Fibroblast of lung (primary cell): ENCODE measurements at regions not wholly inside any gene's neighbourhood (a gene's known extent, or its start where the extent isn't known, plus 50 kb on each side); places are given as distances from the start of the nearest gene placed in this dataset.

Experiments
- DNase-seq, 2 donors: peaks; one replicate each; pipeline versions ENCODE4 v3.0.0 to v3.0.0-alpha.2; 2010; ENCODE audit warnings: low read depth in 2 of 2
- H2AFZ ChIP-seq: 2 replicates; pipeline ENCODE4 v1.5.1; 2012; ENCODE audit warnings: low read length, control low read depth, inconsistent platforms
- H3K27ac ChIP-seq: 2 replicates; pipeline ENCODE4 v1.5.1; 2011; ENCODE audit warnings: low read length, control low read depth; ENCODE audit not compliant: insufficient read depth
- H3K27me3 ChIP-seq: 2 replicates; pipeline ENCODE4 v1.5.1; 2011; ENCODE audit warnings: mild to moderate bottlenecking, low read length; ENCODE audit not compliant: control insufficient read depth, insufficient read depth
- H3K36me3 ChIP-seq: 2 replicates; pipeline ENCODE4 v1.5.1; 2011; ENCODE audit warnings: low read length; ENCODE audit not compliant: control insufficient read depth, insufficient read depth
- H3K4me1 ChIP-seq: 2 replicates; pipeline ENCODE4 v1.5.1; 2011; ENCODE audit warnings: low read length; ENCODE audit not compliant: control insufficient read depth, insufficient read depth; ENCODE audit errors: extremely low read depth
- H3K4me2 ChIP-seq: 2 replicates; pipeline ENCODE4 v1.5.1; 2011; ENCODE audit warnings: low read length, control low read depth; ENCODE audit not compliant: insufficient read depth; ENCODE audit errors: extremely low read depth
- H3K4me3 ChIP-seq, 4 experiments: fragments of 200-600 bp in 1 of 4; sonication (generic) in 1 of 4; replicated peaks in 1 of 4; 2 replicates each; pipeline ENCODE4 v1.5.1; 2011 to 2016; ENCODE audit warnings: low read length in 4 of 4, low read depth in 3 of 4, mild to moderate bottlenecking in 3 of 4, control low read depth in 2 of 4, inconsistent platforms in 1 of 4, mixed read lengths in 1 of 4; ENCODE audit not compliant: insufficient read depth in 1 of 4; ENCODE audit errors: control extremely low read depth in 1 of 4
- H3K79me2 ChIP-seq: 2 replicates; pipeline ENCODE4 v1.5.1; 2012; ENCODE audit warnings: mild to moderate bottlenecking, low read length, inconsistent platforms; ENCODE audit not compliant: control insufficient read depth, insufficient read depth
- H3K9ac ChIP-seq: 2 replicates; pipeline ENCODE4 v1.5.1; 2011; ENCODE audit warnings: mild to moderate bottlenecking, low read length, control low read depth; ENCODE audit not compliant: insufficient read depth
- H3K9me3 ChIP-seq: 2 replicates; pipeline ENCODE4 v1.5.1; 2012; ENCODE audit warnings: low read depth, low read length; ENCODE audit not compliant: control insufficient read depth, insufficient read depth
- H4K20me1 ChIP-seq: 2 replicates; pipeline ENCODE4 v1.5.1; 2011; ENCODE audit warnings: low read length; ENCODE audit not compliant: control insufficient read depth, insufficient read depth; ENCODE audit errors: extremely low read depth
- CTCF ChIP-seq, 2 donors: IDR thresholded peaks in 1 of 2; conservative IDR thresholded peaks in 1 of 2; 1 replicate in 1 of 2; 2 replicates in 1 of 2; pipeline ENCODE4 v1.5.1; 2011 to 2012; ENCODE audit warnings: low read length in 2 of 2, control low read depth in 1 of 2, inconsistent platforms in 1 of 2, low read depth in 1 of 2, mild to moderate bottlenecking in 1 of 2
- EZH2 ChIP-seq: IDR thresholded peaks from 2 replicates; pipeline ENCODE4 v1.5.1; 2012; ENCODE audit warnings: low read length, control low read depth, mild to moderate bottlenecking; ENCODE audit errors: missing control alignments

- H3K36me3 ChIP-seq = no peaks in the 10 kb centered on the region
- H3K4me1 ChIP-seq = no peaks in the 10 kb centered on the region
- H4K20me1 ChIP-seq = no peaks in the 10 kb centered on the region
- no peak for DNase-seq
- no peaks in the 10 kb centered on the region for H3K9me3 ChIP-seq
- H3K27ac ChIP-seq = no peak overlapping the region
- no peaks in the 10 kb centered on the region for H3K27me3 ChIP-seq
- H3K4me2 ChIP-seq = no peak overlapping the region
- no peak overlapping the region for H2AFZ ChIP-seq
- no peaks in the 10 kb centered on the region for H3K79me2 ChIP-seq
- H3K9ac ChIP-seq = no peak overlapping the region
- TF ChIP-seq EZH2 = no peak
- no peak for TF ChIP-seq CTCF (conservative IDR thresholded peaks at IDR 0.05 in 1 of 2, IDR thresholded peaks at IDR 0.05 in 1 of 2; ENCODE audit: low read depth in 1 of 2, low read length in 2 of 2)
- no peak overlapping the region for H3K4me3 ChIP-seq
Measured at GRCh38 chr21:28345934-28346333, 646.7 kb downstream of the LTN1 start.

- no peak for TF ChIP-seq EZH2
- no peak for TF ChIP-seq CTCF (conservative IDR thresholded peaks at IDR 0.05 in 1 of 2, IDR thresholded peaks at IDR 0.05 in 1 of 2; ENCODE audit: low read depth in 1 of 2, low read length in 2 of 2)
- no peaks in the 10 kb centered on the region for H3K9me3 ChIP-seq
- H3K27ac ChIP-seq = no peak overlapping the region
- H3K27me3 ChIP-seq = no peaks in the 10 kb centered on the region
- no peak overlapping the region for H3K4me3 ChIP-seq
- H3K9ac ChIP-seq = no peak overlapping the region
- no peaks in the 10 kb centered on the region for H3K79me2 ChIP-seq
- DNase-seq = no peak
- H3K4me1 ChIP-seq = no peaks in the 10 kb centered on the region
- H3K4me2 ChIP-seq = no peak overlapping the region
- H3K36me3 ChIP-seq = no peaks in the 10 kb centered on the region
- H2AFZ ChIP-seq = no peak overlapping the region
- no peaks in the 10 kb centered on the region for H4K20me1 ChIP-seq
Measured at GRCh38 chr21:28344985-28345384, 647.7 kb downstream of the LTN1 start.

- Histone ChIP-seq H3K4me2 (no peak overlapping the region), H3K36me3 (no peaks in the 10 kb centered on the region), H2AFZ (peak overlapping the region; percentile 14), H3K9ac (no peak overlapping the region), H3K27me3 (no peaks in the 10 kb centered on the region), H4K20me1 (no peaks in the 10 kb centered on the region), H3K9me3 (no peaks in the 10 kb centered on the region), H3K4me3 (no peak overlapping the region), H3K79me2 (no peaks in the 10 kb centered on the region), H3K4me1 (peaks cover 3% of the 10 kb centered on the region), H3K27ac (no peak overlapping the region)
- TF ChIP-seq CTCF (conservative IDR thresholded peaks at IDR 0.05 in 1 of 2, IDR thresholded peaks at IDR 0.05 in 1 of 2; ENCODE audit: low read depth in 1 of 2, low read length in 2 of 2) = no peak
- TF ChIP-seq EZH2 = no peak
- peak in 1 of 2 donors; percentile 71 for DNase-seq
Measured at GRCh38 chr21:28342212-28342810, 650.4 kb downstream of the LTN1 start.
